MM.1S (cell line): ENCODE measurements at regions not wholly inside any gene's neighbourhood (a gene's known extent, or its start where the extent isn't known, plus 50 kb on each side); places are given as distances from the start of the nearest gene placed in this dataset.

Source experiments
- EZH2 ChIP-seq: fragments of 300-600 bp; sonication (generic); optimal IDR thresholded peaks from 2 replicates; pipeline ENCODE3; 2017; ENCODE audit warnings: low read depth, mild to moderate bottlenecking, antibody characterized with exemption, low read length, mixed read lengths
- TF ChIP-seq, protein P1 (sequence below): fragments of 300-600 bp; sonication (generic); IDR thresholded peaks from 2 replicates; pipeline ENCODE4 v1.5.1; 2016; ENCODE audit warnings: antibody characterized with exemption, low read length, mixed read lengths

DNA sequence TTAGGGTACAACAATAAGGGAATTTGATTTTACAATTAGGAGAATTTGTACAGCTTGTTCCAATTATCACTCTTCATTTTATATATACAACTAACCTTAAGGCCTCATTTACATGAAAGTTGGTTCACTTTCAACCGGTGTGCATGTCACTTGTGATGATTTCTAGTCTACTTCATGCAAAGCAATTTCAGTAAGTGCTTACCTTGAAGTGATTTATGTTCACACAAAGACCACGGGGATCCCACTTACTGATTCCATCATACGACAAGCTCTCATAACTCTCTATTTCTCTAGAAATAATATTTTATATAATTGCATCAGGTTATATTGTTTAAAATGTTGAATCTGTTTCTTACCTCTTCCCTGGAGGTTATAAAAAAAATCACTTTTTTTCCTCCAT, 100.3 kb upstream of the CHODL start:
- TF ChIP-seq, protein P1, sequence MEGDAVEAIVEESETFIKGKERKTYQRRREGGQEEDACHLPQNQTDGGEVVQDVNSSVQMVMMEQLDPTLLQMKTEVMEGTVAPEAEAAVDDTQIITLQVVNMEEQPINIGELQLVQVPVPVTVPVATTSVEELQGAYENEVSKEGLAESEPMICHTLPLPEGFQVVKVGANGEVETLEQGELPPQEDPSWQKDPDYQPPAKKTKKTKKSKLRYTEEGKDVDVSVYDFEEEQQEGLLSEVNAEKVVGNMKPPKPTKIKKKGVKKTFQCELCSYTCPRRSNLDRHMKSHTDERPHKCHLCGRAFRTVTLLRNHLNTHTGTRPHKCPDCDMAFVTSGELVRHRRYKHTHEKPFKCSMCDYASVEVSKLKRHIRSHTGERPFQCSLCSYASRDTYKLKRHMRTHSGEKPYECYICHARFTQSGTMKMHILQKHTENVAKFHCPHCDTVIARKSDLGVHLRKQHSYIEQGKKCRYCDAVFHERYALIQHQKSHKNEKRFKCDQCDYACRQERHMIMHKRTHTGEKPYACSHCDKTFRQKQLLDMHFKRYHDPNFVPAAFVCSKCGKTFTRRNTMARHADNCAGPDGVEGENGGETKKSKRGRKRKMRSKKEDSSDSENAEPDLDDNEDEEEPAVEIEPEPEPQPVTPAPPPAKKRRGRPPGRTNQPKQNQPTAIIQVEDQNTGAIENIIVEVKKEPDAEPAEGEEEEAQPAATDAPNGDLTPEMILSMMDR, result no peak
- no peak for TF ChIP-seq EZH2
